Chondrocyte (in vitro differentiated cells): ENCODE measurements at regions not wholly inside any gene's neighbourhood (a gene's known extent, or its start where the extent isn't known, plus 50 kb on each side); places are given as distances from the start of the nearest gene placed in this dataset.

Experiments
- DNase-seq: peaks from one replicate; pipeline ENCODE4 v3.0.0; 2021; ENCODE audit warnings: mixed read lengths, low spot score
- H3K27ac Mint-ChIP-seq: one replicate; pipeline ENCODE4 v1.8.0; 2021; ENCODE audit warnings: mild to moderate bottlenecking, moderate library complexity, mixed read lengths; ENCODE audit not compliant: unreplicated experiment
- H3K27me3 Mint-ChIP-seq: 2 replicates; pipeline ENCODE4 v1.8.0; 2021; ENCODE audit warnings: low read depth, mixed read lengths
- H3K36me3 Mint-ChIP-seq: 2 replicates; pipeline ENCODE4 v1.8.0; 2021; ENCODE audit warnings: low read depth, mixed read lengths
- H3K4me1 Mint-ChIP-seq: 2 replicates; pipeline ENCODE4 v1.8.0; 2021; ENCODE audit warnings: low read depth, mild to moderate bottlenecking, mixed read lengths
- H3K4me3 Mint-ChIP-seq: one replicate; pipeline ENCODE4 v1.8.0; 2021; ENCODE audit warnings: mild to moderate bottlenecking, moderate library complexity, mixed read lengths; ENCODE audit not compliant: unreplicated experiment
- H3K9me3 Mint-ChIP-seq: 2 replicates; pipeline ENCODE4 v1.8.0; 2021; ENCODE audit warnings: low read depth, mixed read lengths
- CTCF ChIP-seq: fragments of 200-600 bp; sonication (generic); IDR thresholded peaks from 2 replicates; pipeline ENCODE4 v1.5.0; 2021; ENCODE audit warnings: antibody characterized with exemption, mild to moderate bottlenecking, moderate library complexity

- DNase-seq = no peak
- Mint-ChIP-seq H3K4me3 (no peak overlapping the region), H3K9me3 (no peaks in the 10 kb centered on the region), H3K4me1 (peaks cover 20% of the 10 kb centered on the region), H3K27ac (no peak overlapping the region), H3K27me3 (no peaks in the 10 kb centered on the region), H3K36me3 (no peaks in the 10 kb centered on the region)
- no peak for TF ChIP-seq CTCF
Observed at GRCh38 chr12:92476844-92477243, 225.9 kb upstream of the PLEKHG7 start.

- H3K4me3 Mint-ChIP-seq = no peak overlapping the region
- H3K27ac Mint-ChIP-seq = peak overlapping the region; percentile 29
- H3K4me1 Mint-ChIP-seq = peaks cover 35% of the 10 kb centered on the region
- no peak for TF ChIP-seq CTCF
- DNase-seq = no peak
- no peaks in the 10 kb centered on the region for H3K36me3 Mint-ChIP-seq
- H3K9me3 Mint-ChIP-seq = no peaks in the 10 kb centered on the region
- H3K27me3 Mint-ChIP-seq = no peaks in the 10 kb centered on the region
Observed at GRCh38 chr12:92473564-92473963, 229.2 kb upstream of the PLEKHG7 start.

- Mint-ChIP-seq H3K27me3 (no peaks in the 10 kb centered on the region), H3K4me3 (no peak overlapping the region), H3K36me3 (no peaks in the 10 kb centered on the region), H3K27ac (no peak overlapping the region), H3K9me3 (no peaks in the 10 kb centered on the region), H3K4me1 (peaks cover 35% of the 10 kb centered on the region)
- TF ChIP-seq CTCF = no peak
- DNase-seq = no peak
Observed at GRCh38 chr12:92472201-92472600, 230.6 kb upstream of the PLEKHG7 start.

- no peak overlapping the region for H3K4me3 Mint-ChIP-seq
- no peaks in the 10 kb centered on the region for H3K9me3 Mint-ChIP-seq
- H3K27me3 Mint-ChIP-seq = no peaks in the 10 kb centered on the region
- no peak overlapping the region for H3K27ac Mint-ChIP-seq
- DNase-seq = no peak
- TF ChIP-seq CTCF = no peak
- peaks cover 35% of the 10 kb centered on the region for H3K4me1 Mint-ChIP-seq
- H3K36me3 Mint-ChIP-seq = no peaks in the 10 kb centered on the region
Observed at GRCh38 chr12:92471551-92471950, 231.2 kb upstream of the PLEKHG7 start.

- DNase-seq = no peak
- Mint-ChIP-seq H3K9me3 (no peaks in the 10 kb centered on the region), H3K36me3 (no peaks in the 10 kb centered on the region), H3K4me1 (peaks cover 35% of the 10 kb centered on the region), H3K4me3 (no peak overlapping the region), H3K27ac (no peak overlapping the region), H3K27me3 (no peaks in the 10 kb centered on the region)
- no peak for TF ChIP-seq CTCF
Observed at GRCh38 chr12:92470608-92471021, 232.2 kb upstream of the PLEKHG7 start.
